ENCODE measurements at regions not wholly inside any gene's neighbourhood (a gene's known extent, or its start where the extent isn't known, plus 50 kb on each side); places are given as distances from the start of the nearest gene placed in this dataset.
"Not testable (repeated sequence)": the region's sequence is repeated elsewhere in the genome, so short reads cannot be mapped to it uniquely, and the experiment has no call there.

GRCh38 chr10:9097206-9097990 lies 1042.9 kb downstream of the GATA3 start:
- DNase-seq (no peak), FAIRE-seq (no peak)
- Histone ChIP-seq H3K4me3 (ENCODE audit: low read depth in 1 of 3, low read length in 3 of 3) (no peak overlapping the region), H3K27ac (ENCODE audit: low read depth in 1 of 3, low read length in 2 of 3) (no peak overlapping the region), H3K9me3 (ENCODE audit: control insufficient read depth in 2 of 2, insufficient read depth in 1 of 2, low read depth in 1 of 2, low read length in 1 of 2) (no peaks in the 10 kb centered on the region), H3K4me1 (ENCODE audit: control insufficient read depth in 3 of 3, insufficient read depth in 2 of 3, low read depth in 1 of 3, low read length in 2 of 3) (no peaks in the 10 kb centered on the region), H3K36me3 (ENCODE audit: control insufficient read depth in 3 of 3, insufficient read depth in 2 of 3, low read depth in 1 of 3, low read length in 3 of 3) (no peaks in the 10 kb centered on the region), H3K27me3 (ENCODE audit: control insufficient read depth in 3 of 3, insufficient read depth in 3 of 3, low read length in 3 of 3) (no peaks in the 10 kb centered on the region)
- 20 to 34% (median 28%) methylated on average over 2 of the region's 2 CpGs for WGBS, 3 donors

GRCh38 chr10:9097991-9098306 lies 1043.5 kb downstream of the GATA3 start:
- H3K36me3 ChIP-seq (ENCODE audit: control insufficient read depth in 3 of 3, insufficient read depth in 2 of 3, low read depth in 1 of 3, low read length in 3 of 3), result no peaks in the 10 kb centered on the region
- FAIRE-seq, result no peak

GRCh38 chr10:9102026-9102425 lies 1047.5 kb downstream of the GATA3 start:
- Histone ChIP-seq H3K36me3 (ENCODE audit: control insufficient read depth in 3 of 3, insufficient read depth in 2 of 3, low read depth in 1 of 3, low read length in 3 of 3) (no peaks in the 10 kb centered on the region), H3K9me3 (ENCODE audit: control insufficient read depth in 2 of 2, insufficient read depth in 1 of 2, low read depth in 1 of 2, low read length in 1 of 2) (no peaks in the 10 kb centered on the region), H3K4me3 (ENCODE audit: low read depth in 1 of 3, low read length in 3 of 3) (no peak overlapping the region), H3K27me3 (ENCODE audit: control insufficient read depth in 3 of 3, insufficient read depth in 3 of 3, low read length in 3 of 3) (no peaks in the 10 kb centered on the region), H3K4me1 (ENCODE audit: control insufficient read depth in 3 of 3, insufficient read depth in 2 of 3, low read depth in 1 of 3, low read length in 2 of 3) (no peaks in the 10 kb centered on the region), H3K27ac (ENCODE audit: low read depth in 1 of 3, low read length in 2 of 3) (no peak overlapping the region)
- DNase-seq (no peak), FAIRE-seq (no peak)
- WGBS, 3 donors, result 62 to 73% (median 63%) methylated on average over 4 of the region's 4 CpGs

More at GRCh38 chr10:9097991-9098306, 1043.5 kb downstream of the GATA3 start:
- no peak for DNase-seq
- Histone ChIP-seq H3K27me3 (ENCODE audit: control insufficient read depth in 3 of 3, insufficient read depth in 3 of 3, low read length in 3 of 3) (no peaks in the 10 kb centered on the region), H3K27ac (ENCODE audit: low read depth in 1 of 3, low read length in 2 of 3) (no peak overlapping the region), H3K4me1 (ENCODE audit: control insufficient read depth in 3 of 3, insufficient read depth in 2 of 3, low read depth in 1 of 3, low read length in 2 of 3) (no peaks in the 10 kb centered on the region), H3K4me3 (ENCODE audit: low read depth in 1 of 3, low read length in 3 of 3) (no peak overlapping the region), H3K9me3 (ENCODE audit: control insufficient read depth in 2 of 2, insufficient read depth in 1 of 2, low read depth in 1 of 2, low read length in 1 of 2) (no peaks in the 10 kb centered on the region)
- 24 to 46% (median 45%) methylated on average over 4 of the region's 4 CpGs for WGBS, 3 donors

GRCh38 chr10:9103301-9103700 lies 1048.8 kb downstream of the GATA3 start:
- WGBS, 3 donors, result 53 to 58% (median 54%) methylated on average over 4 of the region's 4 CpGs
- H3K9me3 ChIP-seq (ENCODE audit: control insufficient read depth in 2 of 2, insufficient read depth in 1 of 2, low read depth in 1 of 2, low read length in 1 of 2), result no peaks in the 10 kb centered on the region
- H3K27ac ChIP-seq (ENCODE audit: low read depth in 1 of 3, low read length in 2 of 3), result no peak overlapping the region
- FAIRE-seq (no peak), DNase-seq (no peak)
- no peaks in the 10 kb centered on the region for H3K4me1 ChIP-seq (ENCODE audit: control insufficient read depth in 3 of 3, insufficient read depth in 2 of 3, low read depth in 1 of 3, low read length in 2 of 3)
- no peaks in the 10 kb centered on the region for H3K27me3 ChIP-seq (ENCODE audit: control insufficient read depth in 3 of 3, insufficient read depth in 3 of 3, low read length in 3 of 3)
- no peak overlapping the region for H3K4me3 ChIP-seq (ENCODE audit: low read depth in 1 of 3, low read length in 3 of 3)
- no peaks in the 10 kb centered on the region for H3K36me3 ChIP-seq (ENCODE audit: control insufficient read depth in 3 of 3, insufficient read depth in 2 of 3, low read depth in 1 of 3, low read length in 3 of 3)

GRCh38 chr10:9111976-9112375 lies 1057.5 kb downstream of the GATA3 start:
- FAIRE-seq, result no peak
- 25 to 40% (median 33%) methylated on average over 4 of the region's 4 CpGs for WGBS, 3 donors

GRCh38 chr10:9126728-9127127 lies 1072.2 kb downstream of the GATA3 start:
- H3K4me1 ChIP-seq (ENCODE audit: control insufficient read depth in 3 of 3, insufficient read depth in 2 of 3, low read depth in 1 of 3, low read length in 2 of 3), result no peaks in the 10 kb centered on the region
- peaks cover 0 to 1% (median 0%) of the 10 kb centered on the region in 3 donors for H3K27me3 ChIP-seq (ENCODE audit: control insufficient read depth in 3 of 3, insufficient read depth in 3 of 3, low read length in 3 of 3)
- no peaks in the 10 kb centered on the region for H3K36me3 ChIP-seq (ENCODE audit: control insufficient read depth in 3 of 3, insufficient read depth in 2 of 3, low read depth in 1 of 3, low read length in 3 of 3)
- no peaks in the 10 kb centered on the region for H3K9me3 ChIP-seq (ENCODE audit: control insufficient read depth in 2 of 2, insufficient read depth in 1 of 2, low read depth in 1 of 2, low read length in 1 of 2)
- WGBS, 3 donors, result 58 to 66% (median 64%) methylated on average over 4 of the region's 4 CpGs
- no peak overlapping the region for H3K27ac ChIP-seq (ENCODE audit: low read depth in 1 of 3, low read length in 2 of 3)
- no peak for FAIRE-seq
- DNase-seq, result no peak
- H3K4me3 ChIP-seq (ENCODE audit: low read depth in 1 of 3, low read length in 3 of 3), result no peak overlapping the region

More at GRCh38 chr10:9111976-9112375, 1057.5 kb downstream of the GATA3 start:
- Histone ChIP-seq H3K36me3 (ENCODE audit: control insufficient read depth in 3 of 3, insufficient read depth in 2 of 3, low read depth in 1 of 3, low read length in 3 of 3) (no peaks in the 10 kb centered on the region), H3K4me3 (ENCODE audit: low read depth in 1 of 3, low read length in 3 of 3) (no peak overlapping the region), H3K9me3 (ENCODE audit: control insufficient read depth in 2 of 2, insufficient read depth in 1 of 2, low read depth in 1 of 2, low read length in 1 of 2) (no peaks in the 10 kb centered on the region), H3K4me1 (ENCODE audit: control insufficient read depth in 3 of 3, insufficient read depth in 2 of 3, low read depth in 1 of 3, low read length in 2 of 3) (no peaks in the 10 kb centered on the region), H3K27me3 (ENCODE audit: control insufficient read depth in 3 of 3, insufficient read depth in 3 of 3, low read length in 3 of 3) (no peaks in the 10 kb centered on the region), H3K27ac (ENCODE audit: low read depth in 1 of 3, low read length in 2 of 3) (no peak overlapping the region)
- DNase-seq, result no peak

- WGBS, 3 donors, result 22 to 53% (median 27%) methylated on average over 2 of the region's 2 CpGs
- Histone ChIP-seq H3K27ac (ENCODE audit: low read depth in 1 of 3, low read length in 2 of 3) (no peak overlapping the region), H3K4me3 (ENCODE audit: low read depth in 1 of 3, low read length in 3 of 3) (no peak overlapping the region), H3K4me1 (ENCODE audit: control insufficient read depth in 3 of 3, insufficient read depth in 2 of 3, low read depth in 1 of 3, low read length in 2 of 3) (no peaks in the 10 kb centered on the region), H3K9me3 (ENCODE audit: control insufficient read depth in 2 of 2, insufficient read depth in 1 of 2, low read depth in 1 of 2, low read length in 1 of 2) (no peaks in the 10 kb centered on the region), H3K36me3 (ENCODE audit: control insufficient read depth in 3 of 3, insufficient read depth in 2 of 3, low read depth in 1 of 3, low read length in 3 of 3) (no peaks in the 10 kb centered on the region), H3K27me3 (ENCODE audit: control insufficient read depth in 3 of 3, insufficient read depth in 3 of 3, low read length in 3 of 3) (no peaks in the 10 kb centered on the region)
- FAIRE-seq, result no peak
- no peak for DNase-seq
Measured at GRCh38 chr10:9137368-9137767, 1082.9 kb downstream of the GATA3 start.

- not testable (repeated sequence) for H3K4me3 ChIP-seq (ENCODE audit: low read depth in 1 of 3, low read length in 3 of 3); H3K4me1 ChIP-seq (ENCODE audit: control insufficient read depth in 3 of 3, insufficient read depth in 2 of 3, low read depth in 1 of 3, low read length in 2 of 3); H3K27me3 ChIP-seq (ENCODE audit: control insufficient read depth in 3 of 3, insufficient read depth in 3 of 3, low read length in 3 of 3); FAIRE-seq; H3K9me3 ChIP-seq (ENCODE audit: control insufficient read depth in 2 of 2, insufficient read depth in 1 of 2, low read depth in 1 of 2, low read length in 1 of 2); DNase-seq; H3K27ac ChIP-seq (ENCODE audit: low read depth in 1 of 3, low read length in 2 of 3); H3K36me3 ChIP-seq (ENCODE audit: control insufficient read depth in 3 of 3, insufficient read depth in 2 of 3, low read depth in 1 of 3, low read length in 3 of 3)
- 76 to 100% (median 78%) methylated on average over 1 of the region's 1 CpG for WGBS, 3 donors
Measured at GRCh38 chr10:9138829-9139228, 1084.3 kb downstream of the GATA3 start.

GRCh38 chr10:9140373-9140772 lies 1085.9 kb downstream of the GATA3 start:
- no peaks in the 10 kb centered on the region for H3K36me3 ChIP-seq (ENCODE audit: control insufficient read depth in 3 of 3, insufficient read depth in 2 of 3, low read depth in 1 of 3, low read length in 3 of 3)
- no peak for FAIRE-seq
- no peaks in the 10 kb centered on the region for H3K9me3 ChIP-seq (ENCODE audit: control insufficient read depth in 2 of 2, insufficient read depth in 1 of 2, low read depth in 1 of 2, low read length in 1 of 2)
- H3K4me1 ChIP-seq (ENCODE audit: control insufficient read depth in 3 of 3, insufficient read depth in 2 of 3, low read depth in 1 of 3, low read length in 2 of 3), result no peaks in the 10 kb centered on the region
- DNase-seq, result no peak
- WGBS, 3 donors, result 38 to 56% (median 41%) methylated on average over 3 of the region's 3 CpGs
- H3K4me3 ChIP-seq (ENCODE audit: low read depth in 1 of 3, low read length in 3 of 3), result no peak overlapping the region
- no peak overlapping the region for H3K27ac ChIP-seq (ENCODE audit: low read depth in 1 of 3, low read length in 2 of 3)
- H3K27me3 ChIP-seq (ENCODE audit: control insufficient read depth in 3 of 3, insufficient read depth in 3 of 3, low read length in 3 of 3), result no peaks in the 10 kb centered on the region

All from small intestine (tissue), 7 donors.